ENCODE measurements at regions not wholly inside any gene's neighbourhood (a gene's known extent, or its start where the extent isn't known, plus 50 kb on each side); places are given as distances from the start of the nearest gene placed in this dataset.

DNA sequence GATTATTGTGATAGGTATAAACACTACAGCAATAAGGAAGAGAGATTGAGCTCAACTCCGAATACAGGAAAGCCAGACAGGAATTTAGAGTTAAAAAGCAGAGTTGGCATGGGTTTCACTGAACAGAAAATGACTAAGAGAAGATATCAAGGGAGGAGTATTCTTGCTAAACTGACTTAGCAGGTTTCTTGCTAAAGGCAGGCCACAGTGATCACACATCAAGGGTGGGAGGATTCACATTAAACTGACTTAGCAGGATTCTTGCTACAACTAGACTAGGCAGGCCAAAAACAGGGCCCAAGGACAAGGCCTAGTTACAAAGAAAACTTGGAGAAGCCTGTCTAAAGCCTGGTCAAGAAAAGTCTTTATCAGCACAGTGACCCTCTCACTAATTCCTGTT, 195.1 kb downstream of the MAGEB5 start:
- TF ChIP-seq, protein P1, sequence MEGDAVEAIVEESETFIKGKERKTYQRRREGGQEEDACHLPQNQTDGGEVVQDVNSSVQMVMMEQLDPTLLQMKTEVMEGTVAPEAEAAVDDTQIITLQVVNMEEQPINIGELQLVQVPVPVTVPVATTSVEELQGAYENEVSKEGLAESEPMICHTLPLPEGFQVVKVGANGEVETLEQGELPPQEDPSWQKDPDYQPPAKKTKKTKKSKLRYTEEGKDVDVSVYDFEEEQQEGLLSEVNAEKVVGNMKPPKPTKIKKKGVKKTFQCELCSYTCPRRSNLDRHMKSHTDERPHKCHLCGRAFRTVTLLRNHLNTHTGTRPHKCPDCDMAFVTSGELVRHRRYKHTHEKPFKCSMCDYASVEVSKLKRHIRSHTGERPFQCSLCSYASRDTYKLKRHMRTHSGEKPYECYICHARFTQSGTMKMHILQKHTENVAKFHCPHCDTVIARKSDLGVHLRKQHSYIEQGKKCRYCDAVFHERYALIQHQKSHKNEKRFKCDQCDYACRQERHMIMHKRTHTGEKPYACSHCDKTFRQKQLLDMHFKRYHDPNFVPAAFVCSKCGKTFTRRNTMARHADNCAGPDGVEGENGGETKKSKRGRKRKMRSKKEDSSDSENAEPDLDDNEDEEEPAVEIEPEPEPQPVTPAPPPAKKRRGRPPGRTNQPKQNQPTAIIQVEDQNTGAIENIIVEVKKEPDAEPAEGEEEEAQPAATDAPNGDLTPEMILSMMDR (IDR thresholded peaks at IDR 0.05), result no peak
- no peak for TF ChIP-seq EZH2phosphoT487 (IDR thresholded peaks at IDR 0.05)
- no peak for TF ChIP-seq EZH2 (IDR thresholded peaks at IDR 0.05)

Measured in neural progenitor cell (in vitro differentiated cells).